GM12892 (cell line): ENCODE measurements at regions not wholly inside any gene's neighbourhood (a gene's known extent, or its start where the extent isn't known, plus 50 kb on each side); places are given as distances from the start of the nearest gene placed in this dataset.

Source experiments
- POLR2A ChIP-seq: IDR thresholded peaks from 2 replicates; pipeline ENCODE4 v1.6.1; 2011; ENCODE audit warnings: low read depth, low read length, control low read depth
- POLR2AphosphoS5 ChIP-seq: IDR thresholded peaks from 2 replicates; pipeline ENCODE4 v1.6.1; 2011; ENCODE audit warnings: low read depth, low read length, control low read depth
- TAF1 ChIP-seq: IDR thresholded peaks from 2 replicates; pipeline ENCODE4 v1.6.1; 2011; ENCODE audit warnings: low read depth, mild to moderate bottlenecking, control low read depth, low read length, borderline replicate concordance

GRCh38 chr2:16039823-16040222, 99.5 kb downstream of the MYCN start:
- TF ChIP-seq TAF1 (no peak), POLR2A (no peak), POLR2AphosphoS5 (no peak)
